ENCODE measurements at regions not wholly inside any gene's neighbourhood (a gene's known extent, or its start where the extent isn't known, plus 50 kb on each side); places are given as distances from the start of the nearest gene placed in this dataset.

DNA sequence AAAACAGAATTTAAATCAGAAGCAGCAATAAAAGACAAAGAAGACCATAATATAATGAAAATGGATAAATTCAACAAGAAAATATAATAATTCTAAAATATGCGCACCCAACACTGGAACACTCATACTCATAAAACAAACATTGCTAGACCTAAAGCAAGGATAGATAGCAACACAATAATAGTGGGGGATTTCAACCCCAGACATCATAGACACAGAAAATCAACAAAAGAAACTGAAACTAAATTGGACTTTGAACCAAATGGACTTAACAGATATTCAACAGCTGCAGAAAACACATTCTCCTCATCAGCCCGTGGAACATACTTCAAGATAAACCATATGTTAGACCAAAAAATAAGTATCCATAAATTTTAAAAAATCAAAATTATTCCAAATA is 1552.6 kb downstream of the C4orf33 start:
- Histone ChIP-seq H3K4me3 (ENCODE audit: insufficient read depth, low read length) (no peak overlapping the region), H4K20me1 (ENCODE audit: insufficient read depth, low read length) (no peaks in the 10 kb centered on the region), H3K9me3 (ENCODE audit: low read depth, low read length) (peaks cover 2% of the 10 kb centered on the region), H3K4me2 (ENCODE audit: insufficient read depth, low read length) (no peak overlapping the region), H3K36me3 (ENCODE audit: insufficient read depth, low read length) (no peaks in the 10 kb centered on the region), H3K79me2 (ENCODE audit: insufficient read depth, low read length) (no peaks in the 10 kb centered on the region), H3K27ac (ENCODE audit: low read depth, low read length) (no peak overlapping the region), H2AFZ (ENCODE audit: low read length) (no peak overlapping the region), H3K4me1 (ENCODE audit: insufficient read depth, low read length) (no peaks in the 10 kb centered on the region), H3K27me3 (ENCODE audit: insufficient read depth, low read length) (no peaks in the 10 kb centered on the region)
- TF ChIP-seq, protein P1, sequence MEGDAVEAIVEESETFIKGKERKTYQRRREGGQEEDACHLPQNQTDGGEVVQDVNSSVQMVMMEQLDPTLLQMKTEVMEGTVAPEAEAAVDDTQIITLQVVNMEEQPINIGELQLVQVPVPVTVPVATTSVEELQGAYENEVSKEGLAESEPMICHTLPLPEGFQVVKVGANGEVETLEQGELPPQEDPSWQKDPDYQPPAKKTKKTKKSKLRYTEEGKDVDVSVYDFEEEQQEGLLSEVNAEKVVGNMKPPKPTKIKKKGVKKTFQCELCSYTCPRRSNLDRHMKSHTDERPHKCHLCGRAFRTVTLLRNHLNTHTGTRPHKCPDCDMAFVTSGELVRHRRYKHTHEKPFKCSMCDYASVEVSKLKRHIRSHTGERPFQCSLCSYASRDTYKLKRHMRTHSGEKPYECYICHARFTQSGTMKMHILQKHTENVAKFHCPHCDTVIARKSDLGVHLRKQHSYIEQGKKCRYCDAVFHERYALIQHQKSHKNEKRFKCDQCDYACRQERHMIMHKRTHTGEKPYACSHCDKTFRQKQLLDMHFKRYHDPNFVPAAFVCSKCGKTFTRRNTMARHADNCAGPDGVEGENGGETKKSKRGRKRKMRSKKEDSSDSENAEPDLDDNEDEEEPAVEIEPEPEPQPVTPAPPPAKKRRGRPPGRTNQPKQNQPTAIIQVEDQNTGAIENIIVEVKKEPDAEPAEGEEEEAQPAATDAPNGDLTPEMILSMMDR (IDR thresholded peaks at IDR 0.05; ENCODE audit: extremely low read depth, low read depth, low read length) = no peak
- no peak for DNase-seq (ENCODE audit: insufficient read length, low spot score, missing footprints)

DNA sequence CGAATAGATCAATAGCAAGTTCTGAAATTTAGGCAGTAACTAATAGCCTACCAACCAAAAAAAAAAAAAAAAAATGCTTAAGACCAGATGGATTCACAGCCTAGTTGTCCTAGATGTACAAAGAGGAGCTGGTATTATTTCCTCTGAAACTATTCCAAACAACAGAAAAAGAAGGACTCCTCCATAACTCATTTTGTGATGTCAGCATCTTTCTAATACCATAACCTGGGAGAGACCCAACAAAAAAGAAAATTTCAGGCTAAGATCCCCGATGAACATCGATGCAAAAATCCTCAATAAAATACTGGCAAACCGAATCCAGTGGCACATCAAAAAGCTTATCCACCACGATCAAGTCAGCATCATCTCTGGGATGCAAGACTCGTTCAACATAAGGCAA is 1557.9 kb downstream of the C4orf33 start:
- Histone ChIP-seq H3K9me3 (ENCODE audit: low read depth, low read length) (no peaks in the 10 kb centered on the region), H2AFZ (ENCODE audit: low read length) (no peak overlapping the region), H4K20me1 (ENCODE audit: insufficient read depth, low read length) (no peaks in the 10 kb centered on the region), H3K4me3 (ENCODE audit: insufficient read depth, low read length) (no peak overlapping the region), H3K4me1 (ENCODE audit: insufficient read depth, low read length) (no peaks in the 10 kb centered on the region), H3K36me3 (ENCODE audit: insufficient read depth, low read length) (no peaks in the 10 kb centered on the region), H3K27me3 (ENCODE audit: insufficient read depth, low read length) (no peaks in the 10 kb centered on the region), H3K27ac (ENCODE audit: low read depth, low read length) (no peak overlapping the region), H3K4me2 (ENCODE audit: insufficient read depth, low read length) (no peak overlapping the region), H3K79me2 (ENCODE audit: insufficient read depth, low read length) (no peaks in the 10 kb centered on the region)
- TF ChIP-seq, protein P1 (IDR thresholded peaks at IDR 0.05; ENCODE audit: extremely low read depth, low read depth, low read length) = no peak
- DNase-seq (ENCODE audit: insufficient read length, low spot score, missing footprints) = no peak

DNA sequence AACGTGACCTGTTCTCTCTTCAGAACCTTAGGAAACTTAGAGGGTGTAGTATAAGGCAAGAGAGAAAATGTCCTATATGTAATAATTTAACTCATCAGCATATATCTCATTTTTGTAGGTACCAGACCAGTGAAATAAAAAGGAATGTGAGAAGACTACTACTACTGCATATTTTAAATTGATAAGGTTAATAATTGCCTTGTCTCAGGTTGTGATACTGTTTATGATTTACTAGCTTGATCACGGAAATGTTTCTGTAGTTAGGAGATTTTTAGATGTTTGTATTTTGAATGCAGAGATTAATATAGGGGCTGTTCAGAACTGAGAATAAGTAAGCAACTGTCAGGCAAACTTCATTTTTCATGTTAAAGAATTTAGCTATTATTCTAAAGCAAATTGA is 1563.4 kb downstream of the C4orf33 start:
- Histone ChIP-seq H3K9me3 (ENCODE audit: low read depth, low read length) (no peaks in the 10 kb centered on the region), H2AFZ (ENCODE audit: low read length) (no peak overlapping the region), H4K20me1 (ENCODE audit: insufficient read depth, low read length) (no peaks in the 10 kb centered on the region), H3K27me3 (ENCODE audit: insufficient read depth, low read length) (no peaks in the 10 kb centered on the region), H3K79me2 (ENCODE audit: insufficient read depth, low read length) (no peaks in the 10 kb centered on the region), H3K4me2 (ENCODE audit: insufficient read depth, low read length) (no peak overlapping the region), H3K27ac (ENCODE audit: low read depth, low read length) (no peak overlapping the region), H3K36me3 (ENCODE audit: insufficient read depth, low read length) (no peaks in the 10 kb centered on the region), H3K4me1 (ENCODE audit: insufficient read depth, low read length) (no peaks in the 10 kb centered on the region), H3K4me3 (ENCODE audit: insufficient read depth, low read length) (no peak overlapping the region)
- TF ChIP-seq, protein P1 (IDR thresholded peaks at IDR 0.05; ENCODE audit: extremely low read depth, low read depth, low read length) = no peak
- no peak for DNase-seq (ENCODE audit: insufficient read length, low spot score, missing footprints)

DNA sequence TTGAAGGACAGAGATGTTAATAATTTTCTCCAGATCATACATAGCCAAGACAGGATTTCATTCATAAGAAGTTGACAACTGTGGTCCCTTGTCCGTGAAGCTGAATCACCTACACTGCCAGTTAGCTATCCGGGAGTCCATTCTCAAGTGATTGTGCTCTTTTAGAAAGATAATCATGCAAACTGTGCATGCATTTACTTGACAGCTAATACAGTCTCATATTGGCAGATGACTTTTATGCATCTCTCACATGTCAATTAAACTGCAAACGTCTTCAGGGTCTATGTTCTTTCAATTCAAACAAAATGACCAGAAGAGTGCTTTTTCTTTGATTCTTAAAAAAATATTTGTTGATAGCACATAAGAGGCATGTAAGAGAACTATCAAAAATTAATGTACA is 1572.9 kb downstream of the C4orf33 start:
- TF ChIP-seq, protein P1 (IDR thresholded peaks at IDR 0.05; ENCODE audit: extremely low read depth, low read depth, low read length) = no peak
- H3K27me3 ChIP-seq (ENCODE audit: insufficient read depth, low read length) = no peaks in the 10 kb centered on the region
- no peak overlapping the region for H2AFZ ChIP-seq (ENCODE audit: low read length)
- H3K4me2 ChIP-seq (ENCODE audit: insufficient read depth, low read length) = no peak overlapping the region
- no peak overlapping the region for H3K4me3 ChIP-seq (ENCODE audit: insufficient read depth, low read length)
- H3K79me2 ChIP-seq (ENCODE audit: insufficient read depth, low read length) = no peaks in the 10 kb centered on the region
- DNase-seq (ENCODE audit: insufficient read length, low spot score, missing footprints) = no peak
- no peak overlapping the region for H3K27ac ChIP-seq (ENCODE audit: low read depth, low read length)
- no peaks in the 10 kb centered on the region for H3K36me3 ChIP-seq (ENCODE audit: insufficient read depth, low read length)
- peaks cover 2% of the 10 kb centered on the region for H3K9me3 ChIP-seq (ENCODE audit: low read depth, low read length)
- H3K4me1 ChIP-seq (ENCODE audit: insufficient read depth, low read length) = no peaks in the 10 kb centered on the region
- H4K20me1 ChIP-seq (ENCODE audit: insufficient read depth, low read length) = no peaks in the 10 kb centered on the region
